ENCODE measurements at regions not wholly inside any gene's neighbourhood (a gene's known extent, or its start where the extent isn't known, plus 50 kb on each side); places are given as distances from the start of the nearest gene placed in this dataset.
"Not testable (repeated sequence)": the region's sequence is repeated elsewhere in the genome, so short reads cannot be mapped to it uniquely, and the experiment has no call there.

- no peak overlapping the region for H3K27ac ChIP-seq (ENCODE audit: low read length)
- no peak overlapping the region for H3K9ac ChIP-seq (ENCODE audit: low read length)
- no peak overlapping the region for H3K4me3 ChIP-seq (ENCODE audit: low read length)
- H3K36me3 ChIP-seq (ENCODE audit: control insufficient read depth, low read depth, low read length) = no peaks in the 10 kb centered on the region
- H3K9me3 ChIP-seq (ENCODE audit: control insufficient read depth, low read depth, low read length) = no peaks in the 10 kb centered on the region
- H3K27me3 ChIP-seq (ENCODE audit: control insufficient read depth, insufficient read depth, low read length) = no peaks in the 10 kb centered on the region
- H3K4me1 ChIP-seq (ENCODE audit: control insufficient read depth, low read depth, low read length) = peaks cover 6% of the 10 kb centered on the region
Observed at GRCh38 chr1:5125208-5125607, 470.8 kb downstream of the AJAP1 start.

GRCh38 chr1:5120559-5120958, 466.1 kb downstream of the AJAP1 start:
- Histone ChIP-seq H3K27me3 (ENCODE audit: control insufficient read depth, insufficient read depth, low read length) (no peaks in the 10 kb centered on the region), H3K36me3 (ENCODE audit: control insufficient read depth, low read depth, low read length) (no peaks in the 10 kb centered on the region)

GRCh38 chr1:5119366-5120234, 465.2 kb downstream of the AJAP1 start:
- Histone ChIP-seq H3K9ac (ENCODE audit: low read length) (no peak overlapping the region), H3K9me3 (ENCODE audit: control insufficient read depth, low read depth, low read length) (no peaks in the 10 kb centered on the region), H3K27ac (ENCODE audit: low read length) (no peak overlapping the region), H3K27me3 (ENCODE audit: control insufficient read depth, insufficient read depth, low read length) (no peaks in the 10 kb centered on the region), H3K36me3 (ENCODE audit: control insufficient read depth, low read depth, low read length) (no peaks in the 10 kb centered on the region), H3K4me3 (ENCODE audit: low read length) (no peak overlapping the region), H3K4me1 (ENCODE audit: control insufficient read depth, low read depth, low read length) (peaks cover 16% of the 10 kb centered on the region)

More at GRCh38 chr1:5120559-5120958, 466.1 kb downstream of the AJAP1 start:
- Histone ChIP-seq H3K9ac (ENCODE audit: low read length) (no peak overlapping the region), H3K27ac (ENCODE audit: low read length) (no peak overlapping the region), H3K4me1 (ENCODE audit: control insufficient read depth, low read depth, low read length) (peaks cover 16% of the 10 kb centered on the region), H3K4me3 (ENCODE audit: low read length) (no peak overlapping the region), H3K9me3 (ENCODE audit: control insufficient read depth, low read depth, low read length) (no peaks in the 10 kb centered on the region)

- H3K27ac ChIP-seq (ENCODE audit: low read length); H3K4me3 ChIP-seq (ENCODE audit: low read length); H3K9ac ChIP-seq (ENCODE audit: low read length); H3K36me3 ChIP-seq (ENCODE audit: control insufficient read depth, low read depth, low read length); H3K27me3 ChIP-seq (ENCODE audit: control insufficient read depth, insufficient read depth, low read length); H3K9me3 ChIP-seq (ENCODE audit: control insufficient read depth, low read depth, low read length): not testable (repeated sequence)
- H3K4me1 ChIP-seq (ENCODE audit: control insufficient read depth, low read depth, low read length) = peaks cover 16% of the 10 kb centered on the region
Observed at GRCh38 chr1:5118771-5119170, 464.4 kb downstream of the AJAP1 start.

- not testable (repeated sequence) for H3K27ac ChIP-seq (ENCODE audit: low read length); H3K36me3 ChIP-seq (ENCODE audit: control insufficient read depth, low read depth, low read length); H3K4me3 ChIP-seq (ENCODE audit: low read length); H3K27me3 ChIP-seq (ENCODE audit: control insufficient read depth, insufficient read depth, low read length); H3K9ac ChIP-seq (ENCODE audit: low read length); H3K9me3 ChIP-seq (ENCODE audit: control insufficient read depth, low read depth, low read length)
- H3K4me1 ChIP-seq (ENCODE audit: control insufficient read depth, low read depth, low read length) = peaks cover 16% of the 10 kb centered on the region
Observed at GRCh38 chr1:5118292-5118691, 463.9 kb downstream of the AJAP1 start.

GRCh38 chr1:5111581-5111980, 457.2 kb downstream of the AJAP1 start:
- Histone ChIP-seq H3K4me1 (ENCODE audit: control insufficient read depth, low read depth, low read length) (no peaks in the 10 kb centered on the region), H3K27me3 (ENCODE audit: control insufficient read depth, insufficient read depth, low read length) (no peaks in the 10 kb centered on the region), H3K27ac (ENCODE audit: low read length) (no peak overlapping the region), H3K9ac (ENCODE audit: low read length) (no peak overlapping the region), H3K9me3 (ENCODE audit: control insufficient read depth, low read depth, low read length) (no peaks in the 10 kb centered on the region), H3K4me3 (ENCODE audit: low read length) (no peak overlapping the region), H3K36me3 (ENCODE audit: control insufficient read depth, low read depth, low read length) (no peaks in the 10 kb centered on the region)

- Histone ChIP-seq H3K36me3 (ENCODE audit: control insufficient read depth, low read depth, low read length) (no peaks in the 10 kb centered on the region), H3K27ac (ENCODE audit: low read length) (no peak overlapping the region), H3K9ac (ENCODE audit: low read length) (no peak overlapping the region), H3K4me3 (ENCODE audit: low read length) (no peak overlapping the region), H3K9me3 (ENCODE audit: control insufficient read depth, low read depth, low read length) (no peaks in the 10 kb centered on the region), H3K4me1 (ENCODE audit: control insufficient read depth, low read depth, low read length) (no peaks in the 10 kb centered on the region), H3K27me3 (ENCODE audit: control insufficient read depth, insufficient read depth, low read length) (no peaks in the 10 kb centered on the region)
Observed at GRCh38 chr1:5110508-5110907, 456.1 kb downstream of the AJAP1 start.

- Histone ChIP-seq H3K9me3 (ENCODE audit: control insufficient read depth, low read depth, low read length) (no peaks in the 10 kb centered on the region), H3K4me3 (ENCODE audit: low read length) (no peak overlapping the region), H3K36me3 (ENCODE audit: control insufficient read depth, low read depth, low read length) (no peaks in the 10 kb centered on the region), H3K27me3 (ENCODE audit: control insufficient read depth, insufficient read depth, low read length) (no peaks in the 10 kb centered on the region), H3K4me1 (ENCODE audit: control insufficient read depth, low read depth, low read length) (no peaks in the 10 kb centered on the region), H3K27ac (ENCODE audit: low read length) (no peak overlapping the region), H3K9ac (ENCODE audit: low read length) (no peak overlapping the region)
Observed at GRCh38 chr1:5109633-5110032, 455.2 kb downstream of the AJAP1 start.

GRCh38 chr1:5108740-5109139, 454.3 kb downstream of the AJAP1 start:
- no peaks in the 10 kb centered on the region for H3K4me1 ChIP-seq (ENCODE audit: control insufficient read depth, low read depth, low read length)
- H3K36me3 ChIP-seq (ENCODE audit: control insufficient read depth, low read depth, low read length) = no peaks in the 10 kb centered on the region
- no peak overlapping the region for H3K4me3 ChIP-seq (ENCODE audit: low read length)
- H3K27me3 ChIP-seq (ENCODE audit: control insufficient read depth, insufficient read depth, low read length) = no peaks in the 10 kb centered on the region
- no peak overlapping the region for H3K9ac ChIP-seq (ENCODE audit: low read length)
- no peak overlapping the region for H3K27ac ChIP-seq (ENCODE audit: low read length)
- no peaks in the 10 kb centered on the region for H3K9me3 ChIP-seq (ENCODE audit: control insufficient read depth, low read depth, low read length)

GRCh38 chr1:5105744-5106143, 451.3 kb downstream of the AJAP1 start:
- Histone ChIP-seq H3K27ac (ENCODE audit: low read length) (no peak overlapping the region), H3K9me3 (ENCODE audit: control insufficient read depth, low read depth, low read length) (no peaks in the 10 kb centered on the region), H3K4me1 (ENCODE audit: control insufficient read depth, low read depth, low read length) (no peaks in the 10 kb centered on the region), H3K4me3 (ENCODE audit: low read length) (no peak overlapping the region), H3K36me3 (ENCODE audit: control insufficient read depth, low read depth, low read length) (no peaks in the 10 kb centered on the region), H3K27me3 (ENCODE audit: control insufficient read depth, insufficient read depth, low read length) (no peaks in the 10 kb centered on the region), H3K9ac (ENCODE audit: low read length) (no peak overlapping the region)

- Histone ChIP-seq H3K9ac (ENCODE audit: low read length) (no peak overlapping the region), H3K4me1 (ENCODE audit: control insufficient read depth, low read depth, low read length) (peaks cover 10% of the 10 kb centered on the region), H3K9me3 (ENCODE audit: control insufficient read depth, low read depth, low read length) (peaks cover 4% of the 10 kb centered on the region), H3K27ac (ENCODE audit: low read length) (no peak overlapping the region), H3K27me3 (ENCODE audit: control insufficient read depth, insufficient read depth, low read length) (no peaks in the 10 kb centered on the region), H3K4me3 (ENCODE audit: low read length) (no peak overlapping the region), H3K36me3 (ENCODE audit: control insufficient read depth, low read depth, low read length) (no peaks in the 10 kb centered on the region)
Observed at GRCh38 chr1:5099558-5099957, 445.1 kb downstream of the AJAP1 start.

GRCh38 chr1:5098981-5099385, 444.6 kb downstream of the AJAP1 start:
- Histone ChIP-seq H3K4me3 (ENCODE audit: low read length) (no peak overlapping the region), H3K36me3 (ENCODE audit: control insufficient read depth, low read depth, low read length) (no peaks in the 10 kb centered on the region), H3K4me1 (ENCODE audit: control insufficient read depth, low read depth, low read length) (peaks cover 10% of the 10 kb centered on the region)

More at GRCh38 chr1:5098981-5099385, 444.6 kb downstream of the AJAP1 start:
- no peak overlapping the region for H3K27ac ChIP-seq (ENCODE audit: low read length)
- no peak overlapping the region for H3K9ac ChIP-seq (ENCODE audit: low read length)
- H3K27me3 ChIP-seq (ENCODE audit: control insufficient read depth, insufficient read depth, low read length) = no peaks in the 10 kb centered on the region
- peaks cover 10% of the 10 kb centered on the region for H3K9me3 ChIP-seq (ENCODE audit: control insufficient read depth, low read depth, low read length)
